Transverse colon (tissue), 4 donors: ENCODE measurements at regions not wholly inside any gene's neighbourhood (a gene's known extent, or its start where the extent isn't known, plus 50 kb on each side); places are given as distances from the start of the nearest gene placed in this dataset.

Source experiments
- CTCF ChIP-seq, 5 experiments: fragments of 200-600 bp in 3 of 5; fragments of 450-650 bp in 2 of 5; sonication (generic) in 3 of 5; IDR thresholded peaks; 1 replicate in 2 of 5; 2 replicates in 3 of 5; pipeline ENCODE4 v1.5.1; 2016 to 2017; ENCODE audit warnings: antibody characterized with exemption in 5 of 5, inconsistent platforms in 3 of 5, mild to moderate bottlenecking in 2 of 5, moderate library complexity in 1 of 5
- EP300 ChIP-seq: sonication (generic); formaldehyde crosslinking; IDR thresholded peaks from one replicate; pipeline ENCODE4 v1.6.1; 2017; ENCODE audit warnings: antibody characterized with exemption, low read depth
- POLR2A ChIP-seq: fragments of 450-650 bp; IDR thresholded peaks from one replicate; pipeline ENCODE4 v1.6.1; 2016; ENCODE audit warnings: antibody characterized with exemption, mild to moderate bottlenecking, moderate library complexity
- POLR2AphosphoS5 ChIP-seq, 3 donors: sonication (generic); formaldehyde crosslinking; IDR thresholded peaks; one replicate each; pipeline ENCODE4 v1.6.1; 2016; ENCODE audit warnings: antibody characterized with exemption in 3 of 3

- no peak for TF ChIP-seq CTCF (IDR thresholded peaks at IDR 0.05)
- TF ChIP-seq POLR2AphosphoS5 (IDR thresholded peaks at IDR 0.05) = no peak
- no peak for TF ChIP-seq EP300
- no peak for TF ChIP-seq POLR2A
Measured at GRCh38 chr17:65474660-65475059, 86.8 kb downstream of the AXIN2 start.
